H1 (cell line): ENCODE measurements at regions not wholly inside any gene's neighbourhood (a gene's known extent, or its start where the extent isn't known, plus 50 kb on each side); places are given as distances from the start of the nearest gene placed in this dataset.

ENCODE experiments used
- CTCF ChIA-PET: fragments of 300-600 bp; sonication (Branson Sonifier 250); formaldehyde crosslinking; loops from one replicate; lab custom pipeline; 2021; ENCODE audit not compliant: partially characterized antibody; lab: Charles Lee
- POLR2A ChIA-PET: fragments of 300-600 bp; sonication (Branson Sonifier 250); formaldehyde crosslinking; loops from one replicate; lab custom pipeline; 2021; ENCODE audit warnings: inconsistent platforms; ENCODE audit not compliant: partially characterized antibody; lab: Charles Lee
- DNase-seq, 2 experiments: peaks; one replicate each; pipeline versions ENCODE4 v3.0.0 to v3.0.0-alpha.2; 2010 to 2022; ENCODE audit warnings: low spot score in 2 of 2, low read depth in 1 of 2, mixed read lengths in 1 of 2
- FAIRE-seq: peaks from 2 replicates; lab custom pipeline; 2011; peaks lifted over from hg19 to GRCh38; lab: Jason Lieb, UNC
- H2AFZ ChIP-seq: 2 replicates; pipeline ENCODE4 v1.8.1; 2012; ENCODE audit warnings: low read length, inconsistent platforms
- H2AK5ac ChIP-seq: 2 replicates; pipeline ENCODE4 v1.6.1; 2013; ENCODE audit warnings: low read depth, low read length
- H2BK120ac ChIP-seq: replicated peaks from 2 replicates; pipeline ENCODE3; 2013; ENCODE audit warnings: low read depth, low read length, inconsistent platforms
- H2BK12ac ChIP-seq: 2 replicates; pipeline ENCODE4 v1.6.1; 2013; ENCODE audit warnings: low read depth, low read length
- H2BK15ac ChIP-seq: 2 replicates; pipeline ENCODE4 v1.6.1; 2013; ENCODE audit warnings: low read length
- H2BK20ac ChIP-seq: 2 replicates; pipeline ENCODE4 v1.6.1; 2013; ENCODE audit warnings: low read length
- H2BK5ac ChIP-seq: 2 replicates; pipeline ENCODE4 v1.6.1; 2013; ENCODE audit warnings: low read depth, low read length
- H3K14ac ChIP-seq: 2 replicates; pipeline ENCODE4 v1.6.1; 2013; ENCODE audit warnings: inconsistent platforms; ENCODE audit not compliant: insufficient read length
- H3K18ac ChIP-seq: 2 replicates; pipeline ENCODE4 v1.6.1; 2013; ENCODE audit warnings: low read length; ENCODE audit errors: extremely low read depth
- H3K23ac ChIP-seq: 2 replicates; pipeline ENCODE4 v1.6.1; 2013; ENCODE audit warnings: inconsistent platforms; ENCODE audit not compliant: insufficient read length
- H3K23me2 ChIP-seq: 2 replicates; pipeline ENCODE4 v1.6.1; 2013; ENCODE audit warnings: low read depth, low read length
- H3K27ac ChIP-seq: 2 replicates; pipeline ENCODE4 v1.6.1; 2011; ENCODE audit warnings: low read depth, low read length, inconsistent platforms
- H3K27me3 ChIP-seq, 4 experiments: replicated peaks in 1 of 4; 1 replicate in 1 of 4; 2 replicates in 3 of 4; pipeline versions ENCODE4 v1.6.1 to v1.8.1; 2011 to 2013; ENCODE audit warnings: low read length in 3 of 4, mild to moderate bottlenecking in 3 of 4, inconsistent platforms in 2 of 4, mixed read lengths in 2 of 4, moderate library complexity in 1 of 4; ENCODE audit not compliant: control insufficient read depth in 3 of 4, insufficient read depth in 3 of 4; ENCODE audit errors: extremely low read depth in 1 of 4
- H3K36me3 ChIP-seq, 4 experiments: 2 replicates each; pipeline versions ENCODE4 v1.6.1 to v1.8.1; 2011 to 2013; ENCODE audit warnings: mild to moderate bottlenecking in 4 of 4, low read length in 3 of 4, moderate library complexity in 2 of 4, control low read depth in 1 of 4, inconsistent platforms in 1 of 4; ENCODE audit not compliant: insufficient read depth in 4 of 4, control insufficient read depth in 2 of 4
- H3K4ac ChIP-seq: replicated peaks from 2 replicates; pipeline ENCODE3; 2013; ENCODE audit warnings: low read length, low read depth, mixed read lengths, inconsistent platforms; ENCODE audit not compliant: insufficient read length
- H3K4me1 ChIP-seq, 4 experiments: replicated peaks in 1 of 4; 1 replicate in 1 of 4; 2 replicates in 3 of 4; pipeline versions ENCODE4 v1.6.1 to v1.8.1; 2011 to 2013; ENCODE audit warnings: low read length in 3 of 4, inconsistent platforms in 2 of 4, mixed read lengths in 1 of 4; ENCODE audit not compliant: insufficient read depth in 4 of 4, control insufficient read depth in 3 of 4
- H3K4me2 ChIP-seq, 2 experiments: 2 replicates each; pipeline versions ENCODE4 v1.6.1 to v1.8.1; 2011 to 2013; ENCODE audit warnings: low read depth in 2 of 2, low read length in 2 of 2, control low read depth in 1 of 2, inconsistent platforms in 1 of 2, mild to moderate bottlenecking in 1 of 2; ENCODE audit not compliant: insufficient read depth in 1 of 2
- H3K4me3 ChIP-seq, 4 experiments: fragments of 200-600, 300-600 bp in 1 of 4; sonication (generic), shearing (Covaris generic), sonication (Bioruptor Twin) in 1 of 4; 2 replicates each; pipeline versions ENCODE4 v1.5.1 to v1.8.1; 2011 to 2016; ENCODE audit warnings: low read length in 4 of 4, low read depth in 3 of 4, control low read depth in 2 of 4, inconsistent platforms in 2 of 4, mild to moderate bottlenecking in 2 of 4, mixed read lengths in 1 of 4, moderate library complexity in 1 of 4; ENCODE audit not compliant: insufficient read depth in 2 of 4; ENCODE audit errors: extremely low read depth in 1 of 4
- H3K56ac ChIP-seq: replicated peaks from 2 replicates; pipeline ENCODE3; 2013; ENCODE audit warnings: low read depth, mild to moderate bottlenecking, mixed read lengths, low read length, inconsistent platforms; ENCODE audit not compliant: insufficient read length
- H3K79me1 ChIP-seq: 2 replicates; pipeline ENCODE4 v1.6.1; 2013; ENCODE audit warnings: low read depth, low read length, control low read depth
- H3K79me2 ChIP-seq, 2 experiments: 2 replicates each; pipeline versions ENCODE4 v1.6.1 to v1.8.1; 2012 to 2013; ENCODE audit warnings: low read length in 2 of 2, mild to moderate bottlenecking in 2 of 2, inconsistent platforms in 1 of 2; ENCODE audit not compliant: insufficient read depth in 2 of 2, control insufficient read depth in 1 of 2
- H3K9ac ChIP-seq, 4 experiments: replicated peaks in 1 of 4; 1 replicate in 1 of 4; 2 replicates in 3 of 4; pipeline versions ENCODE4 v1.6.1 to v1.8.1; 2011 to 2013; ENCODE audit warnings: low read depth in 3 of 4, low read length in 3 of 4, control low read depth in 2 of 4, mild to moderate bottlenecking in 2 of 4, moderate library complexity in 2 of 4, inconsistent platforms in 1 of 4; ENCODE audit errors: extremely low read depth in 1 of 4
- H3K9me3 ChIP-seq, 2 experiments: 2 replicates each; pipeline versions ENCODE4 v1.6.1 to v1.8.1; 2012 to 2013; ENCODE audit warnings: mild to moderate bottlenecking in 2 of 2, moderate library complexity in 2 of 2, control low read depth in 1 of 2, inconsistent platforms in 1 of 2, low read depth in 1 of 2, low read length in 1 of 2, mixed read lengths in 1 of 2; ENCODE audit not compliant: insufficient read depth in 2 of 2
- H4K20me1 ChIP-seq, 2 experiments: replicated peaks in 1 of 2; 2 replicates each; pipeline versions ENCODE3 to v1.8.1; 2011 to 2013; ENCODE audit warnings: inconsistent platforms in 2 of 2, low read length in 2 of 2, mild to moderate bottlenecking in 1 of 2; ENCODE audit not compliant: insufficient read depth in 2 of 2, control insufficient read depth in 1 of 2
- H4K5ac ChIP-seq: 2 replicates; pipeline ENCODE4 v1.6.1; 2013; ENCODE audit warnings: low read length, low read depth, mixed read lengths, inconsistent platforms; ENCODE audit not compliant: insufficient read length
- H4K8ac ChIP-seq: 2 replicates; pipeline ENCODE4 v1.8.0; 2013; ENCODE audit warnings: mild to moderate bottlenecking, moderate library complexity, low read length, inconsistent platforms; ENCODE audit not compliant: insufficient read depth; ENCODE audit errors: extremely low read depth
- H4K91ac ChIP-seq: replicated peaks from 2 replicates; pipeline ENCODE3; 2013; ENCODE audit warnings: low read length, mixed read lengths, inconsistent platforms; ENCODE audit not compliant: insufficient read length
- BACH1 ChIP-seq: IDR thresholded peaks from 2 replicates; pipeline ENCODE4 v1.6.1; 2012; ENCODE audit warnings: low read length, improper control_type of control experiment
- CHD1 ChIP-seq: IDR thresholded peaks from 2 replicates; pipeline ENCODE4 v1.6.1; 2012; ENCODE audit warnings: low read depth, low read length, improper control_type of control experiment
- E2F6 ChIP-seq: IDR thresholded peaks from 2 replicates; pipeline ENCODE4 v1.6.1; 2012; ENCODE audit warnings: inconsistent platforms
- MAX ChIP-seq: IDR thresholded peaks from 2 replicates; pipeline ENCODE4 v1.6.1; 2012; ENCODE audit warnings: inconsistent platforms
- POU5F1 ChIP-seq: IDR thresholded peaks from 2 replicates; pipeline ENCODE4 v1.6.1; 2011; ENCODE audit warnings: low read depth, mild to moderate bottlenecking, low read length, moderate library complexity
- RXRA ChIP-seq: IDR thresholded peaks from 2 replicates; pipeline ENCODE4 v1.6.1; 2011; ENCODE audit warnings: low read depth, mild to moderate bottlenecking, low read length, moderate library complexity; ENCODE audit not compliant: insufficient read depth
- SIN3A ChIP-seq, 2 experiments: IDR thresholded peaks in 1 of 2; conservative IDR thresholded peaks in 1 of 2; 2 replicates each; pipeline ENCODE4 v1.6.1; 2011 to 2012; ENCODE audit warnings: low read length in 2 of 2, improper control_type of control experiment in 1 of 2, low read depth in 1 of 2, mild to moderate bottlenecking in 1 of 2
- TAF7 ChIP-seq: optimal IDR thresholded peaks from 2 replicates; pipeline ENCODE3; 2011; ENCODE audit warnings: low read depth, mild to moderate bottlenecking, inconsistent platforms, low read length, moderate library complexity, borderline replicate concordance
- ZNF274 ChIP-seq: IDR thresholded peaks from 2 replicates; pipeline ENCODE4 v1.7.0; 2012; ENCODE audit warnings: low read length, borderline replicate concordance; ENCODE audit errors: extremely low read depth
- WGBS, 2 experiments: shearing (Covaris generic) in 1 of 2; methylation state at CpG; one replicate each; pipeline versions ENCODE4 v1.1.6 to v1.1.7; 2013 to 2015; ENCODE audit warnings: low lambda C conversion rate in 2 of 2, mixed read lengths in 2 of 2, inconsistent platforms in 1 of 2, low coverage in 1 of 2, missing lambda C conversion rate in 1 of 2; ENCODE audit not compliant: insufficient replicate concordance in 2 of 2, insufficient coverage in 1 of 2, insufficient read length in 1 of 2; ENCODE audit errors: extremely low coverage in 1 of 2, missing lambda C conversion rate in 1 of 2; 5-methylcytosine and 5-hydroxymethylcytosine counted together

GRCh38 chr12:77571127-77571526, 259.6 kb upstream of the NAV3 start:
- ChIA-PET POLR2A (no interaction called here), CTCF (no interaction called here)
- no peak overlapping the region for H3K4ac ChIP-seq
- no peaks in the 10 kb centered on the region for H3K9me3 ChIP-seq
- H3K14ac ChIP-seq: no peak overlapping the region
- H2BK20ac ChIP-seq: no peak overlapping the region
- no peak overlapping the region for H2AK5ac ChIP-seq
- no peak overlapping the region for H2BK15ac ChIP-seq
- no peak for DNase-seq
- FAIRE-seq: no peak
- H2BK12ac ChIP-seq: no peak overlapping the region
- H3K36me3 ChIP-seq: no peaks in the 10 kb centered on the region
- TF ChIP-seq SIN3A (conservative IDR thresholded peaks at IDR 0.05 in 1 of 2, IDR thresholded peaks at IDR 0.05 in 1 of 2; ENCODE audit: low read depth in 1 of 2, low read length in 2 of 2) (no peak), POU5F1 (no peak), E2F6 (no peak), TAF7 (no peak), ZNF274 (no peak), CHD1 (no peak), RXRA (no peak), MAX (no peak), BACH1 (no peak)
- no peak overlapping the region for H4K8ac ChIP-seq
- no peak overlapping the region for H2AFZ ChIP-seq
- H3K79me1 ChIP-seq: no peaks in the 10 kb centered on the region
- H3K9ac ChIP-seq: no peak overlapping the region
- H3K4me3 ChIP-seq: no peak overlapping the region
- H2BK5ac ChIP-seq: no peak overlapping the region
- WGBS, 2 experiments: 92% methylated on average over 4 of the region's 4 CpGs; no CpG with 5 or more reads in 1 of the 2 experiments
- H4K5ac ChIP-seq: no peak overlapping the region
- H3K56ac ChIP-seq: no peak overlapping the region
- H4K91ac ChIP-seq: no peak overlapping the region
- H3K18ac ChIP-seq: no peak overlapping the region
- no peaks in the 10 kb centered on the region for H3K4me1 ChIP-seq
- no peak overlapping the region for H2BK120ac ChIP-seq
- no peaks in the 10 kb centered on the region for H3K23me2 ChIP-seq
- peaks cover 0 to 1% (median 0%) of the 10 kb centered on the region in 4 experiments; a peak in 1 of 7 replicates for H3K27me3 ChIP-seq
- H3K27ac ChIP-seq: no peak overlapping the region
- no peaks in the 10 kb centered on the region for H4K20me1 ChIP-seq
- H3K79me2 ChIP-seq: no peaks in the 10 kb centered on the region
- H3K4me2 ChIP-seq: no peak overlapping the region
- no peak overlapping the region for H3K23ac ChIP-seq
